Fibroblast of lung (primary cell): ENCODE measurements at regions not wholly inside any gene's neighbourhood (a gene's known extent, or its start where the extent isn't known, plus 50 kb on each side); places are given as distances from the start of the nearest gene placed in this dataset.

Experiments
- DNase-seq, 2 donors: peaks; one replicate each; pipeline versions ENCODE4 v3.0.0 to v3.0.0-alpha.2; 2010; ENCODE audit warnings: low read depth in 2 of 2
- H2AFZ ChIP-seq: 2 replicates; pipeline ENCODE4 v1.5.1; 2012; ENCODE audit warnings: low read length, control low read depth, inconsistent platforms
- H3K27ac ChIP-seq: 2 replicates; pipeline ENCODE4 v1.5.1; 2011; ENCODE audit warnings: low read length, control low read depth; ENCODE audit not compliant: insufficient read depth
- H3K27me3 ChIP-seq: 2 replicates; pipeline ENCODE4 v1.5.1; 2011; ENCODE audit warnings: mild to moderate bottlenecking, low read length; ENCODE audit not compliant: control insufficient read depth, insufficient read depth
- H3K36me3 ChIP-seq: 2 replicates; pipeline ENCODE4 v1.5.1; 2011; ENCODE audit warnings: low read length; ENCODE audit not compliant: control insufficient read depth, insufficient read depth
- H3K4me1 ChIP-seq: 2 replicates; pipeline ENCODE4 v1.5.1; 2011; ENCODE audit warnings: low read length; ENCODE audit not compliant: control insufficient read depth, insufficient read depth; ENCODE audit errors: extremely low read depth
- H3K4me2 ChIP-seq: 2 replicates; pipeline ENCODE4 v1.5.1; 2011; ENCODE audit warnings: low read length, control low read depth; ENCODE audit not compliant: insufficient read depth; ENCODE audit errors: extremely low read depth
- H3K4me3 ChIP-seq, 4 experiments: fragments of 200-600 bp in 1 of 4; sonication (generic) in 1 of 4; replicated peaks in 1 of 4; 2 replicates each; pipeline ENCODE4 v1.5.1; 2011 to 2016; ENCODE audit warnings: low read length in 4 of 4, low read depth in 3 of 4, mild to moderate bottlenecking in 3 of 4, control low read depth in 2 of 4, inconsistent platforms in 1 of 4, mixed read lengths in 1 of 4; ENCODE audit not compliant: insufficient read depth in 1 of 4; ENCODE audit errors: control extremely low read depth in 1 of 4
- H3K79me2 ChIP-seq: 2 replicates; pipeline ENCODE4 v1.5.1; 2012; ENCODE audit warnings: mild to moderate bottlenecking, low read length, inconsistent platforms; ENCODE audit not compliant: control insufficient read depth, insufficient read depth
- H3K9ac ChIP-seq: 2 replicates; pipeline ENCODE4 v1.5.1; 2011; ENCODE audit warnings: mild to moderate bottlenecking, low read length, control low read depth; ENCODE audit not compliant: insufficient read depth
- H3K9me3 ChIP-seq: 2 replicates; pipeline ENCODE4 v1.5.1; 2012; ENCODE audit warnings: low read depth, low read length; ENCODE audit not compliant: control insufficient read depth, insufficient read depth
- H4K20me1 ChIP-seq: 2 replicates; pipeline ENCODE4 v1.5.1; 2011; ENCODE audit warnings: low read length; ENCODE audit not compliant: control insufficient read depth, insufficient read depth; ENCODE audit errors: extremely low read depth
- EZH2 ChIP-seq: IDR thresholded peaks from 2 replicates; pipeline ENCODE4 v1.5.1; 2012; ENCODE audit warnings: low read length, control low read depth, mild to moderate bottlenecking; ENCODE audit errors: missing control alignments
- TF ChIP-seq, protein P1 (sequence below), 2 donors: IDR thresholded peaks in 1 of 2; conservative IDR thresholded peaks in 1 of 2; 1 replicate in 1 of 2; 2 replicates in 1 of 2; pipeline ENCODE4 v1.5.1; 2011 to 2012; ENCODE audit warnings: low read length in 2 of 2, control low read depth in 1 of 2, inconsistent platforms in 1 of 2, low read depth in 1 of 2, mild to moderate bottlenecking in 1 of 2

DNA sequence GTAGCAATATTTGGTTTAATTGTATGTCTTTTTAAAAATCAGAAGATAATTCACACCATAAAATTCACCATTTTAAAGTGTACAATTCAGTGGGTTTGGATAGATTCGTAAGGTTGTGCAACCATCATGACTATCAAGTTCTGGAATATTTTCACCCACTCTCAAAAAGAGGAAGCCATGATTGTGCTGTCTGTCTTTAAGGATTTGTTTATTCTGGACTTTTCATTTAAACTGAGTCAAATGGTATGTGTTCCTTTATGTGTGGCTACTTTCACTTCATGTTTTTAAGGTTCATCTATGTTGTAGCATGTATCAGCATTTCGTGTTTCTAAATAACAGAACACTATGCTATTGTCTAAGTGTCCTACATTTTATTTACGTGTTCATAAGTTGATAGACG is 68.1 kb upstream of the CPHXL start:
- Histone ChIP-seq H3K4me2 (no peak overlapping the region), H3K9ac (no peak overlapping the region), H3K27me3 (no peaks in the 10 kb centered on the region), H3K79me2 (no peaks in the 10 kb centered on the region), H4K20me1 (no peaks in the 10 kb centered on the region), H3K4me1 (no peaks in the 10 kb centered on the region), H3K27ac (no peak overlapping the region), H2AFZ (no peak overlapping the region), H3K4me3 (no peak overlapping the region), H3K36me3 (no peaks in the 10 kb centered on the region), H3K9me3 (no peaks in the 10 kb centered on the region)
- no peak for DNase-seq
- TF ChIP-seq, protein P1, sequence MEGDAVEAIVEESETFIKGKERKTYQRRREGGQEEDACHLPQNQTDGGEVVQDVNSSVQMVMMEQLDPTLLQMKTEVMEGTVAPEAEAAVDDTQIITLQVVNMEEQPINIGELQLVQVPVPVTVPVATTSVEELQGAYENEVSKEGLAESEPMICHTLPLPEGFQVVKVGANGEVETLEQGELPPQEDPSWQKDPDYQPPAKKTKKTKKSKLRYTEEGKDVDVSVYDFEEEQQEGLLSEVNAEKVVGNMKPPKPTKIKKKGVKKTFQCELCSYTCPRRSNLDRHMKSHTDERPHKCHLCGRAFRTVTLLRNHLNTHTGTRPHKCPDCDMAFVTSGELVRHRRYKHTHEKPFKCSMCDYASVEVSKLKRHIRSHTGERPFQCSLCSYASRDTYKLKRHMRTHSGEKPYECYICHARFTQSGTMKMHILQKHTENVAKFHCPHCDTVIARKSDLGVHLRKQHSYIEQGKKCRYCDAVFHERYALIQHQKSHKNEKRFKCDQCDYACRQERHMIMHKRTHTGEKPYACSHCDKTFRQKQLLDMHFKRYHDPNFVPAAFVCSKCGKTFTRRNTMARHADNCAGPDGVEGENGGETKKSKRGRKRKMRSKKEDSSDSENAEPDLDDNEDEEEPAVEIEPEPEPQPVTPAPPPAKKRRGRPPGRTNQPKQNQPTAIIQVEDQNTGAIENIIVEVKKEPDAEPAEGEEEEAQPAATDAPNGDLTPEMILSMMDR (conservative IDR thresholded peaks at IDR 0.05 in 1 of 2, IDR thresholded peaks at IDR 0.05 in 1 of 2; ENCODE audit: low read depth in 1 of 2, low read length in 2 of 2), result no peak
- no peak for TF ChIP-seq EZH2

DNA sequence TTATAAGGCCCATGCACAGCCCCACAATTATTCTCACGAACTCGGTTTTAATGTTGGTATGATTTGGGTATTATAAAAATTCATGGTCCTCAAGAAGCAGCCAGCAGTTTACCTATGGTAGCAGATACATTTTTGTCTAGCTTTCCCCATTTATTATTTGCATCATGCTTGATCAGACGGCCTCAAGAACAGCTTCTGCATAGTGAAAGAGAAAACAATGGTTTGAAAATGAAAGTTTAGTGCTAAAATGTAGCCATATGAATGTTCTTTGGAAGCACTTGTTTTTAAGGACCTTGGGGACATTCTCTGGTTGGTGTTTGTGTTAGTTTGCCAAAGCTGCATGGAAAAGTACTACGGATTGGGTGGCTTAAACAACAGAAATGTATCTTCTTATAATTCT is 72.4 kb upstream of the CPHXL start:
- Histone ChIP-seq H3K27me3 (no peaks in the 10 kb centered on the region), H3K9me3 (no peaks in the 10 kb centered on the region), H2AFZ (no peak overlapping the region), H3K36me3 (no peaks in the 10 kb centered on the region), H3K4me1 (no peaks in the 10 kb centered on the region), H3K9ac (no peak overlapping the region), H3K4me2 (no peak overlapping the region), H3K4me3 (no peak overlapping the region), H3K27ac (no peak overlapping the region), H4K20me1 (no peaks in the 10 kb centered on the region), H3K79me2 (no peaks in the 10 kb centered on the region)
- no peak for DNase-seq
- TF ChIP-seq, protein P1 (conservative IDR thresholded peaks at IDR 0.05 in 1 of 2, IDR thresholded peaks at IDR 0.05 in 1 of 2; ENCODE audit: low read depth in 1 of 2, low read length in 2 of 2), result no peak
- no peak for TF ChIP-seq EZH2

DNA sequence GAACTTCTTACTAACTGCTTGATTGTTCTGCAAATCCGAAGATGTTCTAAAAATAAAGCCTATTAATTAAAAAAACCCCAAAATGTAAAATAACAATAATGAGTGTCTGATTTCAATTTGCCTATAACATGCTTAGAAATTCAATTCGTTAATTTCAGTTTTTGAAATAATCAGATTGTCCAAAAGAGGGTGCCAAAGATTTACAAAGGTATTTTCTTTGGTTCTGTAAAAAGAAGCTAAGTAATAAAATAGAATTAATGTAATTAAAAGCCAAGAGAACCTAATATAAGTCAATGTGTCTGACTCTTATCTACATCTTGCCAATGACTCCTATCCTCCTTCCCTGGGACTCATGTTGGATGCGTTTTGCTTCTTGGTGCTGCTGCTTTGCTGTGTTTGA is 75.0 kb upstream of the CPHXL start:
- Histone ChIP-seq H3K9ac (no peak overlapping the region), H3K27me3 (no peaks in the 10 kb centered on the region), H3K4me1 (no peaks in the 10 kb centered on the region), H3K27ac (no peak overlapping the region), H3K79me2 (no peaks in the 10 kb centered on the region), H3K36me3 (no peaks in the 10 kb centered on the region), H3K4me3 (no peak overlapping the region), H2AFZ (no peak overlapping the region), H3K4me2 (no peak overlapping the region), H3K9me3 (no peaks in the 10 kb centered on the region), H4K20me1 (no peaks in the 10 kb centered on the region)
- DNase-seq, result peak in 1 of 2 donors; percentile 11
- TF ChIP-seq, protein P1 (conservative IDR thresholded peaks at IDR 0.05 in 1 of 2, IDR thresholded peaks at IDR 0.05 in 1 of 2; ENCODE audit: low read depth in 1 of 2, low read length in 2 of 2), result peak in 1 of 2 donors; percentile 8
- no peak for TF ChIP-seq EZH2
